22Rv1 (cell line): ENCODE measurements at regions not wholly inside any gene's neighbourhood (a gene's known extent, or its start where the extent isn't known, plus 50 kb on each side); places are given as distances from the start of the nearest gene placed in this dataset.
"Not testable (repeated sequence)": the region's sequence is repeated elsewhere in the genome, so short reads cannot be mapped to it uniquely, and the experiment has no call there.

Experiments
- H3K27ac ChIP-seq: fragments of 450-650 bp; 2 replicates; pipeline ENCODE4 v1.5.1; 2017
- CTCF ChIP-seq: fragments of 450-650 bp; IDR thresholded peaks from 2 replicates; pipeline ENCODE4 v1.5.1; 2017; ENCODE audit warnings: mild to moderate bottlenecking
- ZFX ChIP-seq: fragments of 450-650 bp; IDR thresholded peaks from 2 replicates; pipeline ENCODE4 v1.6.1; 2017; ENCODE audit warnings: antibody characterized with exemption, borderline replicate concordance

- H3K27ac ChIP-seq = no peak overlapping the region
- TF ChIP-seq CTCF (no peak), ZFX (no peak)
These were observed 76.3 kb upstream of the SGK1 start for GRCh38 chr6:134394208-134394607.

- TF ChIP-seq CTCF (no peak), ZFX (no peak)
- H3K27ac ChIP-seq = no peak overlapping the region
These were observed 73.3 kb upstream of the SGK1 start for GRCh38 chr6:134391205-134391604.

- no peak overlapping the region for H3K27ac ChIP-seq
- TF ChIP-seq ZFX = no peak
- TF ChIP-seq CTCF = no peak
These were observed 71.7 kb upstream of the SGK1 start for GRCh38 chr6:134389658-134390057.

GRCh38 chr6:134389129-134389528, 71.2 kb upstream of the SGK1 start:
- TF ChIP-seq CTCF = no peak
- no peak for TF ChIP-seq ZFX
- no peak overlapping the region for H3K27ac ChIP-seq

GRCh38 chr6:134386482-134386881, 68.6 kb upstream of the SGK1 start:
- H3K27ac ChIP-seq = not testable (repeated sequence)

GRCh38 chr6:134381959-134382358, 64.0 kb upstream of the SGK1 start:
- no peak overlapping the region for H3K27ac ChIP-seq
- TF ChIP-seq ZFX (no peak), CTCF (no peak)

- TF ChIP-seq CTCF = no peak
- H3K27ac ChIP-seq = peak overlapping the region; percentile 40
These were observed 61.7 kb upstream of the SGK1 start for GRCh38 chr6:134379599-134379998.

- TF ChIP-seq CTCF (no peak), ZFX (no peak)
- H3K27ac ChIP-seq = peak overlapping the region; percentile 40
These were observed 61.2 kb upstream of the SGK1 start for GRCh38 chr6:134379076-134379475.
